ENCODE measurements at regions not wholly inside any gene's neighbourhood (a gene's known extent, or its start where the extent isn't known, plus 50 kb on each side); places are given as distances from the start of the nearest gene placed in this dataset.

DNA sequence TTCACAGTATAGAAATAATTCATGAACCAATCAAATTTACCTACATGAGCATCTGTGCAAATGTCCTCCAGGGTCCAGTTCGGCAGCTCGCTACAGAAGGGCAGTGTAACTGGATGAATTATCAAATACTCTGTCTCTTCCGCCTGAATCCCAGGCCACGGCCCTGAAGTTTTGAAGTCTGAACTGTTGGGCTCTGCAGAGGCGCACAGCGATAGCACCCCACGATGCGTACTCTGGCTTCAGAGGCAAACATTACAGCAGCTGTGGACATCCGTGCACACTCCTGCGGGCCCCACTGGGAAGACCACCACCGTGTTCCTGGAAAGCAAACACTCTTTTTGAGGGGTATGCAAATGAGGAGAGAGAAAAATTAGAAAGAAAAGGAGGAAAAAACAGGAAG, 259.8 kb upstream of the TCERG1L start:
- Mint-ChIP-seq H3K9me3 (peaks cover 0 to 7% (median 0%) of the 10 kb centered on the region in 11 donors), H3K36me3 (no peaks in the 10 kb centered on the region), H3K27ac (no peak overlapping the region), H3K4me1 (peaks cover 0 to 1% (median 0%) of the 10 kb centered on the region in 7 donors), H3K27me3 (peaks cover 0 to 21% (median 2%) of the 10 kb centered on the region in 5 donors), H3K4me3 (no peak overlapping the region)
- ChIA-PET POLR2A (no interaction called here), CTCF (no interaction called here)
- Histone ChIP-seq H3K4me1 (ENCODE audit: control insufficient read depth in 2 of 2, insufficient read depth in 2 of 2, low read length in 2 of 2) (no peaks in the 10 kb centered on the region), H3K9me3 (ENCODE audit: control insufficient read depth in 2 of 3, low read length in 3 of 3) (no peaks in the 10 kb centered on the region), H3K27ac (ENCODE audit: low read depth, low read length) (no peak overlapping the region), H3K36me3 (ENCODE audit: control insufficient read depth in 2 of 3, insufficient read depth in 3 of 3, low read length in 3 of 3) (no peaks in the 10 kb centered on the region), H3K27me3 (ENCODE audit: control insufficient read depth in 2 of 2, insufficient read depth in 2 of 2, low read length in 2 of 2) (no peaks in the 10 kb centered on the region), H3K4me3 (ENCODE audit: low read length) (no peak overlapping the region)
- intact Hi-C loops (cut with micrococcal nuclease) = no loop called here
- ATAC-seq = no peak
- no peak for DNase-seq

DNA sequence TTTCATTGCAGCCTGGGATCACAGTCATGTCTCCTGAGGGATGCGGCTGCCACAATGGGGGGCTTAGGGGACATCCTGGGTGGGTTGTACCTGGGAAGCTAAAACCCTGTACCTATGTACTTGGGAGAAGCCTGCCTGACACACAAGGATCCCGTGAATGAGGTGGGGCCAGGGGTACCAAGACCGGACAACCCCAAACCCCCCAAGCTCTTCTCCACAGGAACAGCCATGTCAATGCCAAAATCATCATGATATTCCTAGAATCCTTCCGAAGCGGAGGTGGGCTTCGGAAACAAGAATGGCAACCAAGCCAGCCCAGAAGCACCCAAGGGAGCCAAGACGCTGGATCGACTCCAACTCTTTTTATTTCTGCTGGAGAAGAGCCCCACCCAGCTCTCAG, 260.3 kb upstream of the TCERG1L start:
- H3K27ac ChIP-seq (ENCODE audit: low read depth, low read length) = no peak overlapping the region
- H3K9me3 ChIP-seq (ENCODE audit: control insufficient read depth in 2 of 3, low read length in 3 of 3) = no peaks in the 10 kb centered on the region
- ATAC-seq = no peak
- intact Hi-C loops (cut with micrococcal nuclease) = no loop called here
- no peaks in the 10 kb centered on the region for H3K27me3 ChIP-seq (ENCODE audit: control insufficient read depth in 2 of 2, insufficient read depth in 2 of 2, low read length in 2 of 2)
- CTCF ChIA-PET = no interaction called here
- no peak overlapping the region for H3K4me3 Mint-ChIP-seq
- no peaks in the 10 kb centered on the region for H3K36me3 ChIP-seq (ENCODE audit: control insufficient read depth in 2 of 3, insufficient read depth in 3 of 3, low read length in 3 of 3)
- POLR2A ChIA-PET = no interaction called here
- no peak overlapping the region for H3K27ac Mint-ChIP-seq
- no peak overlapping the region for H3K4me3 ChIP-seq (ENCODE audit: low read length)
- no peaks in the 10 kb centered on the region for H3K4me1 ChIP-seq (ENCODE audit: control insufficient read depth in 2 of 2, insufficient read depth in 2 of 2, low read length in 2 of 2)
- peaks cover 0 to under 1% (median 0%) of the 10 kb centered on the region in 7 donors for H3K4me1 Mint-ChIP-seq
- H3K27me3 Mint-ChIP-seq = peaks cover 0 to 26% (median under 1%) of the 10 kb centered on the region in 5 donors
- H3K36me3 Mint-ChIP-seq = no peaks in the 10 kb centered on the region
- peaks cover 0 to 3% (median 0%) of the 10 kb centered on the region in 11 donors for H3K9me3 Mint-ChIP-seq
- DNase-seq = no peak

DNA sequence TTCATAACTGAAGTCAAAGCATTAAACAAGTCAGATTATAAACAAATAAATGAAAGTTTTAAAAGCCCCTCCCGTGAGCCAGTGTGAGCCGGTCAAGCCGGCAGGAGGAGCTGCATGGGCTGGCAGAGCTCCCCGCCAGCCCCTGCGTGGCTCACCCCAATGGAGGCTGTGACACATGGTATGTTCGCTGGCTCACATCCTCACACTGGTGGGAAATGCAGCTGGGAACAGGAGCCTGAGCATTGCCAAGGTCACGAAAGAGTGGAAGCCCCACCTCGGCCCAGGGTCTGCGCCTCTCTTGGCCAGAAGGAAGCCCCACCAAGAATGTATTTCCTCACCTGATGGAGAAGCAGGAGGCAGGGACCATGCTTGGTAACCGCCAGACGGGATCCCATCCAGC, 261.7 kb upstream of the TCERG1L start:
- Mint-ChIP-seq H3K27me3 (peaks cover 0 to 23% (median 0%) of the 10 kb centered on the region in 5 donors), H3K4me1 (peaks cover 0 to 2% (median 0%) of the 10 kb centered on the region in 7 donors), H3K36me3 (no peaks in the 10 kb centered on the region), H3K4me3 (no peak overlapping the region), H3K27ac (no peak overlapping the region), H3K9me3 (no peaks in the 10 kb centered on the region)
- DNase-seq = no peak
- no peaks in the 10 kb centered on the region for H3K9me3 ChIP-seq (ENCODE audit: control insufficient read depth in 2 of 3, low read length in 3 of 3)
- no peaks in the 10 kb centered on the region for H3K36me3 ChIP-seq (ENCODE audit: control insufficient read depth in 2 of 3, insufficient read depth in 3 of 3, low read length in 3 of 3)
- CTCF ChIA-PET = no interaction called here
- H3K27me3 ChIP-seq (ENCODE audit: control insufficient read depth in 2 of 2, insufficient read depth in 2 of 2, low read length in 2 of 2) = no peaks in the 10 kb centered on the region
- H3K4me1 ChIP-seq (ENCODE audit: control insufficient read depth in 2 of 2, insufficient read depth in 2 of 2, low read length in 2 of 2) = no peaks in the 10 kb centered on the region
- intact Hi-C loops (cut with micrococcal nuclease) = no loop called here
- no peak overlapping the region for H3K4me3 ChIP-seq (ENCODE audit: low read length)
- ATAC-seq = no peak
- POLR2A ChIA-PET = no interaction called here
- H3K27ac ChIP-seq (ENCODE audit: low read depth, low read length) = no peak overlapping the region

DNA sequence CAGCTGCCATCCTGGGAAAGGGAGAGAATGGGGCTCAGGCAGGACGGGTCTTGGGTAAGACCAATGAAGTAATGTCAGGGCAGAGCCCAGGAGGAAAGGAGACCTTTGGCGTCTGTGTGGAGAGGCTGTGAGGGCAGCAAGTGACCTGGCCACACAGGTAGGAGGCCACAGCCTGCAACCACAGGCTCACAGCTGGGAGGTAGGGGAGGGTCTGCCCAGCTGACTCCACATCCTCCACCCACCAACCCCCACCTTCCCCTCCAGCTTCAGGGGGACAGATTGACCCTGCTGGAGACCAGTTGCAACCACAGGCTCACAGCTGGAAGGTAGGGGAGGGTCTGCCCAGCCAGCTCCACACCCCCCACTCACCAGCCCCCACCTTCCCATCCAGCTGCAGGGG, 262.2 kb upstream of the TCERG1L start:
- H3K4me3 Mint-ChIP-seq = no peak overlapping the region
- CTCF ChIA-PET = no interaction called here
- ATAC-seq (no peak), DNase-seq (no peak)
- H3K36me3 Mint-ChIP-seq = no peaks in the 10 kb centered on the region
- H3K4me1 ChIP-seq (ENCODE audit: control insufficient read depth in 2 of 2, insufficient read depth in 2 of 2, low read length in 2 of 2) = no peaks in the 10 kb centered on the region
- H3K27me3 ChIP-seq (ENCODE audit: control insufficient read depth in 2 of 2, insufficient read depth in 2 of 2, low read length in 2 of 2) = no peaks in the 10 kb centered on the region
- H3K4me1 Mint-ChIP-seq = peaks cover 0 to 2% (median 0%) of the 10 kb centered on the region in 7 donors
- H3K9me3 ChIP-seq (ENCODE audit: control insufficient read depth in 2 of 3, low read length in 3 of 3) = no peaks in the 10 kb centered on the region
- H3K27me3 Mint-ChIP-seq = peaks cover 0 to 21% (median 0%) of the 10 kb centered on the region in 5 donors
- H3K27ac ChIP-seq (ENCODE audit: low read depth, low read length) = no peak overlapping the region
- H3K9me3 Mint-ChIP-seq = no peaks in the 10 kb centered on the region
- no peak overlapping the region for H3K27ac Mint-ChIP-seq
- no peaks in the 10 kb centered on the region for H3K36me3 ChIP-seq (ENCODE audit: control insufficient read depth in 2 of 3, insufficient read depth in 3 of 3, low read length in 3 of 3)
- intact Hi-C loops (cut with micrococcal nuclease) = no loop called here
- no peak overlapping the region for H3K4me3 ChIP-seq (ENCODE audit: low read length)
- POLR2A ChIA-PET = no interaction called here

DNA sequence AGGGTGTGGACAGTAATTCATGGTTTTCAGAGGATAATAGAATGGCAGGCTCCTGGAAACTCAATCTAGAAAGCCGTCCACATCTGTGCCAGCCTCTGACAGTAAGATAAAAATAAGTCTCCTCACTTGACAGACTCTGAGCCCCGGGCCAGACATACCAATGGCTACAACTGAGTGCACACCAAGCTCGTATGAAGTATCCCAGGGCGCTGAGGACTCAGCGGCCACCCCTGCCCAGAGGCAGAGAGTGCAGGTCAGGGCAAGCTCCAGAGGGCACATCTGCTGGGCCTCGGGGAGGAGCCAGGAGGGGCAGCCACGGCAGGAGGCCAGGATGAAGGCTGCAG, 262.8 kb upstream of the TCERG1L start:
- ATAC-seq = no peak
- no peak overlapping the region for H3K27ac ChIP-seq (ENCODE audit: low read depth, low read length)
- POLR2A ChIA-PET = no interaction called here
- H3K9me3 ChIP-seq (ENCODE audit: control insufficient read depth in 2 of 3, low read length in 3 of 3) = no peaks in the 10 kb centered on the region
- peaks cover 0 to 21% (median 0%) of the 10 kb centered on the region in 5 donors for H3K27me3 Mint-ChIP-seq
- H3K36me3 Mint-ChIP-seq = no peaks in the 10 kb centered on the region
- no peaks in the 10 kb centered on the region for H3K36me3 ChIP-seq (ENCODE audit: control insufficient read depth in 2 of 3, insufficient read depth in 3 of 3, low read length in 3 of 3)
- intact Hi-C loops (cut with micrococcal nuclease) = no loop called here
- no peak overlapping the region for H3K4me3 ChIP-seq (ENCODE audit: low read length)
- no peak overlapping the region for H3K4me3 Mint-ChIP-seq
- no peaks in the 10 kb centered on the region for H3K9me3 Mint-ChIP-seq
- peaks cover 0 to 2% (median 0%) of the 10 kb centered on the region in 7 donors for H3K4me1 Mint-ChIP-seq
- DNase-seq = no peak
- H3K27ac Mint-ChIP-seq = no peak overlapping the region
- CTCF ChIA-PET = no interaction called here
- H3K4me1 ChIP-seq (ENCODE audit: control insufficient read depth in 2 of 2, insufficient read depth in 2 of 2, low read length in 2 of 2) = no peaks in the 10 kb centered on the region
- H3K27me3 ChIP-seq (ENCODE audit: control insufficient read depth in 2 of 2, insufficient read depth in 2 of 2, low read length in 2 of 2) = no peaks in the 10 kb centered on the region

DNA sequence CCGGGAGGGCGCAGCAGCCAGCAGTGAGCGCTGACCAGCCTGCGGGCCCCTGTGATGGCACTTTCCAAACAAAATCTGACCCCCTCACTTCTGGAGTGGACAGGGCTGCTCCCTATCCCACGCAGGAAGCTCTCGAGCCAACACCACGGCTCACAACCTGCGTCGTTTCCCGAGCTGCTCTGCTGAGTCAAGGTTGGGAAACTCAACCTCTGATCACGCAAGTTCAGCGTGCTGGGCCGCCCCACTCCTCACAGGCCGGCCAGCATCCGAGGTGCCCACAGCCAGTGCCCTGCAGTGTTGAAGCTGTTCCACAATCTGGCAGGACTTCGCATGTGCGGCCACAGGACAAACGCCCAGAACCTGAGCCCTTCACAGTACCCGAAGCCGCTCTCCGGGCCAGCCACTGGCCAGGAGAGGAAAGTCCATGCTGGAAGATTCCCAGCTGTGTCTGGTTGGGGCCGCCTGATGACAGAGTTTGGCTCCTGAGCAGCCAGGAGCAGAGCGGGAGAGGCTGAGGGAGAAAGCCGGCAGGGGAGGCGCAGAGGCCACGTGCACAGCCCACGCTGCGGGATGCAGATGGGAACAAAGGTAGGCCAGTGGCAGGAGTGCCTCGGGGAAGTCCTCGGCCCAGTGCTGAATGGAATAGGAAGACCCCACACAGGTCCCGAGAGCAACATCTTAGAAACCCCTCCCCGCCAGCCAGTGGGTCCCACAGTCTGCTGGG, 263.3 kb upstream of the TCERG1L start:
- Histone ChIP-seq H3K4me1 (ENCODE audit: control insufficient read depth in 2 of 2, insufficient read depth in 2 of 2, low read length in 2 of 2) (no peaks in the 10 kb centered on the region), H3K9me3 (ENCODE audit: control insufficient read depth in 2 of 3, low read length in 3 of 3) (no peaks in the 10 kb centered on the region), H3K36me3 (ENCODE audit: control insufficient read depth in 2 of 3, insufficient read depth in 3 of 3, low read length in 3 of 3) (no peaks in the 10 kb centered on the region), H3K27ac (ENCODE audit: low read depth, low read length) (no peak overlapping the region), H3K27me3 (ENCODE audit: control insufficient read depth in 2 of 2, insufficient read depth in 2 of 2, low read length in 2 of 2) (no peaks in the 10 kb centered on the region), H3K4me3 (ENCODE audit: low read length) (no peak overlapping the region)
- H3K9me3 Mint-ChIP-seq = no peaks in the 10 kb centered on the region
- DNase-seq (no peak), ATAC-seq (no peak)
- no peak overlapping the region for H3K27ac Mint-ChIP-seq
- peaks cover 0 to 2% (median 0%) of the 10 kb centered on the region in 7 donors for H3K4me1 Mint-ChIP-seq
- ChIA-PET POLR2A (no interaction called here), CTCF (no interaction called here)
- no peaks in the 10 kb centered on the region for H3K36me3 Mint-ChIP-seq
- no peak overlapping the region for H3K4me3 Mint-ChIP-seq
- intact Hi-C loops (cut with micrococcal nuclease) = no loop called here
- H3K27me3 Mint-ChIP-seq = peaks cover 0 to 21% (median 0%) of the 10 kb centered on the region in 5 donors

DNA sequence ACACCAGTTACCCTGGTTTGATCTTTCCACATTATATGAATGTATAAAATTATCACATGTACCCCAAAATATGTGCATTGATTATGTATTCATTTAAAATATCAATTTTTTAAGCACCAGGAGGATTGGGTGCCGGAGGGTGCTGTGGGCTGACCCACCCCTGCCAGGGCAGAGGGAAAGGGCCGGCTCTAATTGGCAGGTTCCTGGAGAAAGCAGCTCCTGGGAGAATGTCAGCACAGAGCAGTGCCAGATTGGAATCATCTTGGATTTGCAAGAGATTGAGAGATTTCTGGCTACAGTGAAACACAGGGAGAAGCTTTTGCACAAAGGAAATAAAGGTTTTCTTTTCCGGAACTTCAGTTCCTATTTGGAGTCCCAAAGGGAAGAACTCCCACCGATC, 264.4 kb upstream of the TCERG1L start:
- no peak for ATAC-seq
- Histone ChIP-seq H3K4me3 (ENCODE audit: low read length) (no peak overlapping the region), H3K4me1 (ENCODE audit: control insufficient read depth in 2 of 2, insufficient read depth in 2 of 2, low read length in 2 of 2) (no peaks in the 10 kb centered on the region), H3K27me3 (ENCODE audit: control insufficient read depth in 2 of 2, insufficient read depth in 2 of 2, low read length in 2 of 2) (no peaks in the 10 kb centered on the region), H3K27ac (ENCODE audit: low read depth, low read length) (no peak overlapping the region), H3K36me3 (ENCODE audit: control insufficient read depth in 2 of 3, insufficient read depth in 3 of 3, low read length in 3 of 3) (no peaks in the 10 kb centered on the region), H3K9me3 (ENCODE audit: control insufficient read depth in 2 of 3, low read length in 3 of 3) (no peaks in the 10 kb centered on the region)
- peaks cover 0 to 2% (median 0%) of the 10 kb centered on the region in 7 donors for H3K4me1 Mint-ChIP-seq
- intact Hi-C loops (cut with micrococcal nuclease) = no loop called here
- peaks cover 0 to 21% (median 0%) of the 10 kb centered on the region in 5 donors for H3K27me3 Mint-ChIP-seq
- H3K27ac Mint-ChIP-seq = no peak overlapping the region
- no peak overlapping the region for H3K4me3 Mint-ChIP-seq
- ChIA-PET CTCF (no interaction called here), POLR2A (no interaction called here)
- no peaks in the 10 kb centered on the region for H3K9me3 Mint-ChIP-seq
- H3K36me3 Mint-ChIP-seq = no peaks in the 10 kb centered on the region
- DNase-seq = no peak
